ENCODE measurements at regions not wholly inside any gene's neighbourhood (a gene's known extent, or its start where the extent isn't known, plus 50 kb on each side); places are given as distances from the start of the nearest gene placed in this dataset.
A peak's percentile ranks its signal among the peaks of the same experiment; 100 is the strongest.

GRCh38 chr5:110073534-110073933, 383.8 kb downstream of the MAN2A1 start:
- no peak for DNase-seq (ENCODE audit: low read depth)

GRCh38 chr5:110075656-110076055, 385.9 kb downstream of the MAN2A1 start:
- no peak for DNase-seq (ENCODE audit: low read depth)

- no peak for DNase-seq (ENCODE audit: low read depth)
These were observed 387.4 kb downstream of the MAN2A1 start for GRCh38 chr5:110077147-110077546.

GRCh38 chr5:110082194-110082593, 392.5 kb downstream of the MAN2A1 start:
- DNase-seq (ENCODE audit: low read depth), result no peak

- DNase-seq (ENCODE audit: low read depth), result no peak
These were observed 393.1 kb downstream of the MAN2A1 start for GRCh38 chr5:110082863-110083262.

- DNase-seq (ENCODE audit: low read depth), result no peak
These were observed 396.1 kb downstream of the MAN2A1 start for GRCh38 chr5:110085826-110086225.

- peak; percentile 35 for DNase-seq (ENCODE audit: low read depth)
These were observed 397.1 kb downstream of the MAN2A1 start for GRCh38 chr5:110086658-110087388.

- DNase-seq (ENCODE audit: low read depth), result no peak
These were observed 398.1 kb downstream of the MAN2A1 start for GRCh38 chr5:110087829-110088228.

- no peak for DNase-seq (ENCODE audit: low read depth)
These were observed 399.1 kb downstream of the MAN2A1 start for GRCh38 chr5:110088676-110089436.

GRCh38 chr5:110092955-110093785, 403.4 kb downstream of the MAN2A1 start:
- DNase-seq (ENCODE audit: low read depth), result no peak

GRCh38 chr5:110094109-110094508, 404.4 kb downstream of the MAN2A1 start:
- DNase-seq (ENCODE audit: low read depth), result no peak

GRCh38 chr5:110094548-110094947, 404.8 kb downstream of the MAN2A1 start:
- DNase-seq (ENCODE audit: low read depth), result no peak

GRCh38 chr5:110096419-110096818, 406.7 kb downstream of the MAN2A1 start:
- no peak for DNase-seq (ENCODE audit: low read depth)

GRCh38 chr5:110099572-110099971, 409.8 kb downstream of the MAN2A1 start:
- no peak for DNase-seq (ENCODE audit: low read depth)

GRCh38 chr5:110103081-110103480, 413.4 kb downstream of the MAN2A1 start:
- no peak for DNase-seq (ENCODE audit: low read depth)

- DNase-seq (ENCODE audit: low read depth), result no peak
These were observed 414.5 kb downstream of the MAN2A1 start for GRCh38 chr5:110104060-110104725.

- DNase-seq (ENCODE audit: low read depth), result no peak
These were observed 415.3 kb downstream of the MAN2A1 start for GRCh38 chr5:110104726-110105669.

- no peak for DNase-seq (ENCODE audit: low read depth)
These were observed 416.0 kb downstream of the MAN2A1 start for GRCh38 chr5:110105692-110106091.

- no peak for DNase-seq (ENCODE audit: low read depth)
These were observed 417.0 kb downstream of the MAN2A1 start for GRCh38 chr5:110106750-110107149.

- DNase-seq (ENCODE audit: low read depth), result no peak
These were observed 418.8 kb downstream of the MAN2A1 start for GRCh38 chr5:110108520-110108919.

- no peak for DNase-seq (ENCODE audit: low read depth)
These were observed 419.9 kb downstream of the MAN2A1 start for GRCh38 chr5:110109667-110110066.

Measured in stimulated activated CD4-positive, alpha-beta T cell treated with anti-CD3 and anti-CD28 coated beads, Interleukin-2, amount 100 ng/mL, for 4 hours (primary cell).